ENCODE measurements at regions not wholly inside any gene's neighbourhood (a gene's known extent, or its start where the extent isn't known, plus 50 kb on each side); places are given as distances from the start of the nearest gene placed in this dataset.
A peak's percentile ranks its signal among the peaks of the same experiment; 100 is the strongest.

DNA sequence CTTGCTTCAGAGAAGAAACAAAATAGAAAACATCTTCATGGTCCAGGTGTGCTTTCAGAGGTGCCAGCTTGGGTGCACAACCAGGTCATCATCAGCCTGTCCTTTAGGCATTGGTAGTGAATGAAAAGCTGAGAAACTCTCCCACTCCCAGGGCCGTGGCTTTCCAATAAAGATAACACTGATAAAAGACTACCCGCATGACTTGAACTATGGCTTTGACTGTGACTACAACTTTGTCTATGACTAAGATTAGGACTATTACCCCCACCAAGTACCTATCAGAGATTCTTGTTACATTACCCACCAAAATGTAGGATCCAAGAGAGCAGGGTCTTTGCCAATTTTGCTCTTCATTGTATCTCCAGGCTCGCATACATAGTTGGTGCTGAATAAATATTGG is 115.2 kb downstream of the EDEM1 start:
- no peaks in the 10 kb centered on the region for H3K9me3 ChIP-seq
- no peaks in the 10 kb centered on the region for H3K36me3 ChIP-seq
- H3K27me3 ChIP-seq: no peaks in the 10 kb centered on the region
- no peak overlapping the region for H3K27ac ChIP-seq
- peaks cover 0 to 13% (median 5%) of the 10 kb centered on the region in 4 donors for H3K4me1 ChIP-seq
- TF ChIP-seq, protein P1, sequence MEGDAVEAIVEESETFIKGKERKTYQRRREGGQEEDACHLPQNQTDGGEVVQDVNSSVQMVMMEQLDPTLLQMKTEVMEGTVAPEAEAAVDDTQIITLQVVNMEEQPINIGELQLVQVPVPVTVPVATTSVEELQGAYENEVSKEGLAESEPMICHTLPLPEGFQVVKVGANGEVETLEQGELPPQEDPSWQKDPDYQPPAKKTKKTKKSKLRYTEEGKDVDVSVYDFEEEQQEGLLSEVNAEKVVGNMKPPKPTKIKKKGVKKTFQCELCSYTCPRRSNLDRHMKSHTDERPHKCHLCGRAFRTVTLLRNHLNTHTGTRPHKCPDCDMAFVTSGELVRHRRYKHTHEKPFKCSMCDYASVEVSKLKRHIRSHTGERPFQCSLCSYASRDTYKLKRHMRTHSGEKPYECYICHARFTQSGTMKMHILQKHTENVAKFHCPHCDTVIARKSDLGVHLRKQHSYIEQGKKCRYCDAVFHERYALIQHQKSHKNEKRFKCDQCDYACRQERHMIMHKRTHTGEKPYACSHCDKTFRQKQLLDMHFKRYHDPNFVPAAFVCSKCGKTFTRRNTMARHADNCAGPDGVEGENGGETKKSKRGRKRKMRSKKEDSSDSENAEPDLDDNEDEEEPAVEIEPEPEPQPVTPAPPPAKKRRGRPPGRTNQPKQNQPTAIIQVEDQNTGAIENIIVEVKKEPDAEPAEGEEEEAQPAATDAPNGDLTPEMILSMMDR (IDR thresholded peaks at IDR 0.05): no peak
- TF ChIP-seq EP300 (IDR thresholded peaks at IDR 0.05) (no peak), POLR2A (IDR thresholded peaks at IDR 0.05) (no peak), POLR2AphosphoS5 (IDR thresholded peaks at IDR 0.05) (no peak)
- 68 to 80% (median 71%) methylated on average over 3 of the region's 3 CpGs for WGBS, 5 donors
- H3K4me3 ChIP-seq: no peak overlapping the region
- intact Hi-C loops (cut with DNase I; ENCODE audit: low total_unique reads): no loop called here
- DNase-seq: no peak

- Histone ChIP-seq H3K27me3 (no peaks in the 10 kb centered on the region), H3K9me3 (no peaks in the 10 kb centered on the region), H3K4me1 (peaks cover 0 to 13% (median 7%) of the 10 kb centered on the region in 4 donors), H3K36me3 (no peaks in the 10 kb centered on the region), H3K4me3 (no peak overlapping the region), H3K27ac (no peak overlapping the region)
- TF ChIP-seq, protein P1 (IDR thresholded peaks at IDR 0.05): no peak
- TF ChIP-seq EP300 (IDR thresholded peaks at IDR 0.05) (no peak), POLR2A (IDR thresholded peaks at IDR 0.05) (no peak)
- intact Hi-C loops (cut with DNase I; ENCODE audit: low total_unique reads): no loop called here
- DNase-seq: no peak
- 48 to 83% (median 63%) methylated on average over 1 of the region's 1 CpG for WGBS, 5 donors
Observed at GRCh38 chr3:5304188-5304587, 116.7 kb downstream of the EDEM1 start.

- H3K27ac ChIP-seq: no peak overlapping the region
- TF ChIP-seq, protein P1 (IDR thresholded peaks at IDR 0.05): peak in 5 of 7 experiments; percentile 27 to 64 (median 36)
- TF ChIP-seq EP300 (IDR thresholded peaks at IDR 0.05) (no peak), POLR2AphosphoS5 (IDR thresholded peaks at IDR 0.05) (peak in 1 of 3 donors; percentile 1), POLR2A (IDR thresholded peaks at IDR 0.05) (no peak)
- no peaks in the 10 kb centered on the region for H3K27me3 ChIP-seq
- 17 to 29% (median 21%) methylated on average over 13 of the region's 13 CpGs for WGBS, 5 donors
- DNase-seq: peak; percentile 52 to 78
- H3K36me3 ChIP-seq: no peaks in the 10 kb centered on the region
- no peaks in the 10 kb centered on the region for H3K9me3 ChIP-seq
- intact Hi-C loops (cut with DNase I; ENCODE audit: low total_unique reads): no loop called here
- H3K4me3 ChIP-seq: no peak overlapping the region
- H3K4me1 ChIP-seq: peaks cover 0 to 16% (median 7%) of the 10 kb centered on the region in 4 donors
Observed at GRCh38 chr3:5304789-5305683, 117.5 kb downstream of the EDEM1 start.

DNA sequence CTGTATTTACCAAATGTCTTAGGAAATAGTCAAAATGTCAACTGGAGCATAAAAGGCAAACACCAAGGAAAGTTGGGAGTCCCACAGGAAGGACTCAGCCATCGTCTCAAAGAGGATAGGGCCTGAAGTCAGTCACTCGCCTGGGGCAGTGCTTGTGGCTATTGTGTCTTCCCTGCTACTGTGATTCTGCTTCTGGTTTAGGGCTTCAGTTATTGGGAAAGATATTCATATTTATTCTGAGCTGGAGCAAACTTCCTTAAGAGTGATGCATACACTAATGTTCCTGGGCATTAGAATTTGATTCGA is 118.1 kb downstream of the EDEM1 start:
- no peak for TF ChIP-seq EP300 (IDR thresholded peaks at IDR 0.05)
- no peak for TF ChIP-seq POLR2A (IDR thresholded peaks at IDR 0.05)
- TF ChIP-seq, protein P1 (IDR thresholded peaks at IDR 0.05): no peak
- no peak for TF ChIP-seq POLR2AphosphoS5 (IDR thresholded peaks at IDR 0.05)
- Histone ChIP-seq H3K27ac (no peak overlapping the region), H3K4me1 (peaks cover 0 to 16% (median 7%) of the 10 kb centered on the region in 4 donors), H3K9me3 (no peaks in the 10 kb centered on the region), H3K4me3 (no peak overlapping the region), H3K27me3 (no peaks in the 10 kb centered on the region), H3K36me3 (no peaks in the 10 kb centered on the region)
- WGBS, 5 donors: 70 to 76% (median 74%) methylated on average over 3 of the region's 3 CpGs
- no peak for DNase-seq
- intact Hi-C loops (cut with DNase I; ENCODE audit: low total_unique reads): no loop called here

Measured in stomach (tissue), 8 donors.